Peyer's patch (tissue), 4 donors: ENCODE measurements at regions not wholly inside any gene's neighbourhood (a gene's known extent, or its start where the extent isn't known, plus 50 kb on each side); places are given as distances from the start of the nearest gene placed in this dataset.

Experiments
- CTCF ChIP-seq, 6 experiments: fragments of 450-650 bp in 4 of 6; fragments of 200-600 bp in 2 of 6; sonication (generic) in 1 of 6; IDR thresholded peaks; one replicate each; pipeline ENCODE4 v1.5.1; 2017 to 2019; ENCODE audit warnings: antibody characterized with exemption in 6 of 6, mild to moderate bottlenecking in 3 of 6, moderate library complexity in 1 of 6
- POLR2A ChIP-seq, 2 donors: fragments of 450-650 bp; IDR thresholded peaks; one replicate each; pipeline ENCODE4 v1.5.1; 2017; ENCODE audit warnings: antibody characterized with exemption in 2 of 2, mild to moderate bottlenecking in 2 of 2, moderate library complexity in 2 of 2

DNA sequence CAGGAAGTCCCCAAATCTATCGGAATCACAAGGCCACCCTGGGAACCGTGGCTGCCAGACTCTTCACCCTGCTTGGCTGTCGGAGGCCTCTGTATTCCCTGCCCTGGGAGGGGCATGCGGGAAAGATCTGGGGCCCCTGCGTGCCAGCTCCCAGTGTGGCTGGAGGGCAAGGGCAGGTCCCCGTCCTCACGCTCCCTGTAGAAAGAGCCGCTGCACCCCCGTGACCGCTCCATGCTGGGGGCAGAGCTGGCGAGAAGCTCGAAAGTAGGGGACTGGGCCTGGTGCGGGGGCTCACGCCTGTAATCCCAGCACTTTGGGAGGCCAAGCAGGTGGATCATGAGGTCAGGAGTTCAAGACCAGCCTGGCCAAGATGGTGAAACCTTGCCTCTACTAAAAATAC, 208.4 kb upstream of the SOX1 start:
- TF ChIP-seq POLR2A (IDR thresholded peaks at IDR 0.05) (no peak), CTCF (IDR thresholded peaks at IDR 0.05) (no peak)
